ENCODE measurements at regions not wholly inside any gene's neighbourhood (a gene's known extent, or its start where the extent isn't known, plus 50 kb on each side); places are given as distances from the start of the nearest gene placed in this dataset.

DNA sequence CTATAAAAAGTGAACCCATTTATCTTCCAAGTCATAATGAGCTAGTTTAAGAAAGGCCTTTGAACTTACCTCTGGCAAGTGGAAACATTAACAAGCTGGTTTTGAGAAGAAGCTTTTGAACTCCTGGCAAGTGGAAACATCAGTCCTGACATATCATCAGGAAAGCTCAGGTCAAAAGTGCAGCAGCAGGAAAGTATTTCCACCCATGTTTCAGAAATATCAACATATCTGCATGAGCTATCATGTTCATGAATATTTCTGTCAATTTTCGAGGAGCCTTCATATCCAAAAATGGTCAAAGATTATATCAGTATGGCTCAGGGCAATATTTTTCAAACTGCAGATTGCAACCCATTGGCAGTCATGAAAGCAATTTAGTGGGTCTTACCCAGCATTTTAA is 133.9 kb downstream of the PLK2 start:
- CTCF ChIA-PET: interaction anchor here (0.9 kb wide), 1 partner anchor 10 kb away, joined by 3 read pairs; no protein-coding TSS in a partner anchor
- H4K20me1 ChIP-seq (ENCODE audit: insufficient read depth): no peaks in the 10 kb centered on the region
- peaks cover 4% of the 10 kb centered on the region for H3F3A ChIP-seq (replicated peaks; ENCODE audit: insufficient read depth)

DNA sequence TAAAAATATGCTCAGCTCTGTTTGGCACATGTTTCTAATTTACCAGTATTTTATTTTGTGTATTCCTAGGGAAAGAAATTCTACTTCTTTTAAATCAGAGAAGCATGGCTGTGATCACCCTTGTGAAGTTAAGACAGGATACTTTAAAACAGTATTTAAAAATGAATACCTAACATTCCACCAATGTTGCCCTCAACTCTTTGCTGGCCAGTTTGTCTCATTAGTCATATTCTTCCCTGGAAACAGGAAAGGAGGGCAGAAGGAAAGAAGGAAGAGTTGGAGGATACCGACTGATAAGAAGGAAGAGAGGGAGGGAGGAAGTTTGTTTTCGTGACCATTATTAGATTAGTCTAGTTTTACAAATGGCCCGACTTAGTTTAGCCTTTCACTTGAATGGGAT is 137.4 kb downstream of the PLK2 start:
- POLR2A ChIA-PET: no interaction called here
- Histone ChIP-seq H3K4me1 (ENCODE audit: control insufficient read depth in 1 of 2, insufficient read depth in 2 of 2, low read depth in 1 of 2, low read length in 1 of 2) (peaks cover 0 to 5% of the 10 kb centered on the region in 2 experiments; a peak in 1 of 4 replicates), H3K4me2 (peak overlapping the region; percentile 14; the same call in 1 of the 2 replicates), H2AFZ (ENCODE audit: low read depth) (no peak overlapping the region), H3K27me3 (ENCODE audit: insufficient read depth) (no peaks in the 10 kb centered on the region), H3K4me3 (ENCODE audit: low read depth in 2 of 2, low read length in 1 of 2) (no peak overlapping the region), H4K20me1 (ENCODE audit: insufficient read depth) (no peaks in the 10 kb centered on the region), H3K9me2 (no peaks in the 10 kb centered on the region), H3K9me3 (no peaks in the 10 kb centered on the region), H3F3A (replicated peaks; ENCODE audit: insufficient read depth) (peaks cover 20% of the 10 kb centered on the region), H3K36me3 (replicated peaks in 1 of 2; ENCODE audit: control insufficient read depth in 1 of 2, insufficient read depth in 2 of 2, low read length in 1 of 2) (no peaks in the 10 kb centered on the region), H3K79me2 (ENCODE audit: insufficient read depth) (no peaks in the 10 kb centered on the region), H3K9ac (no peak overlapping the region), H3K27ac (ENCODE audit: low read depth in 2 of 2, low read length in 1 of 2) (peak overlapping the region; percentile 38 to 81; a peak in 3 of 4 replicates)
- 45% methylated on average over 3 of the region's 3 CpGs for WGBS (ENCODE audit: low lambda C conversion rate)
- CTCF ChIA-PET: interaction anchor here (1.2 kb wide), 1 partner anchor 84 kb away, joined by 3 read pairs; no protein-coding TSS in a partner anchor
- no peak for DNase-seq
- TF ChIP-seq FOXM1 (IDR thresholded peaks at IDR 0.05; ENCODE audit: low read depth): no peak
- TF ChIP-seq, protein P1, sequence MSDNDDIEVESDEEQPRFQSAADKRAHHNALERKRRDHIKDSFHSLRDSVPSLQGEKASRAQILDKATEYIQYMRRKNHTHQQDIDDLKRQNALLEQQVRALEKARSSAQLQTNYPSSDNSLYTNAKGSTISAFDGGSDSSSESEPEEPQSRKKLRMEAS (IDR thresholded peaks at IDR 0.05; ENCODE audit: low read depth): 0 out of 2 replicates have a peak, but pooled peaks have one; percentile 15
- TF ChIP-seq NRF1 (IDR thresholded peaks at IDR 0.05; ENCODE audit: low read depth, low read length): no peak
- TF ChIP-seq RXRA (IDR thresholded peaks at IDR 0.05; ENCODE audit: borderline replicate concordance, low read depth): 0 out of 2 replicates have a peak, but pooled peaks have one; percentile 27
- TF ChIP-seq GATA2 (CRISPR knock-in tag; IDR thresholded peaks at IDR 0.05): no peak
- no peak; the same call in 1 of the 2 replicates for TF ChIP-seq NFIC (IDR thresholded peaks at IDR 0.05; ENCODE audit: borderline replicate concordance)
- TF ChIP-seq GABPA (IDR thresholded peaks at IDR 0.05; ENCODE audit: low read depth): no peak
- peak; percentile 70; the same call in 1 of the 2 replicates for TF ChIP-seq FOSL2 (IDR thresholded peaks at IDR 0.05; ENCODE audit: borderline replicate concordance, low read depth)
- TF ChIP-seq, protein P2, sequence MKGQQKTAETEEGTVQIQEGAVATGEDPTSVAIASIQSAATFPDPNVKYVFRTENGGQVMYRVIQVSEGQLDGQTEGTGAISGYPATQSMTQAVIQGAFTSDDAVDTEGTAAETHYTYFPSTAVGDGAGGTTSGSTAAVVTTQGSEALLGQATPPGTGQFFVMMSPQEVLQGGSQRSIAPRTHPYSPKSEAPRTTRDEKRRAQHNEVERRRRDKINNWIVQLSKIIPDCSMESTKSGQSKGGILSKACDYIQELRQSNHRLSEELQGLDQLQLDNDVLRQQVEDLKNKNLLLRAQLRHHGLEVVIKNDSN (IDR thresholded peaks at IDR 0.05; ENCODE audit: borderline replicate concordance, low read depth): no peak
- no peak for TF ChIP-seq FOXJ3 (CRISPR knock-in tag; IDR thresholded peaks at IDR 0.05)
- TF ChIP-seq TAF1 (IDR thresholded peaks at IDR 0.05; ENCODE audit: borderline replicate concordance, low read depth, low read length): no peak
- TF ChIP-seq SIN3A (IDR thresholded peaks at IDR 0.05; ENCODE audit: borderline replicate concordance, low read depth, low read length): no peak
- TF ChIP-seq, protein P3, sequence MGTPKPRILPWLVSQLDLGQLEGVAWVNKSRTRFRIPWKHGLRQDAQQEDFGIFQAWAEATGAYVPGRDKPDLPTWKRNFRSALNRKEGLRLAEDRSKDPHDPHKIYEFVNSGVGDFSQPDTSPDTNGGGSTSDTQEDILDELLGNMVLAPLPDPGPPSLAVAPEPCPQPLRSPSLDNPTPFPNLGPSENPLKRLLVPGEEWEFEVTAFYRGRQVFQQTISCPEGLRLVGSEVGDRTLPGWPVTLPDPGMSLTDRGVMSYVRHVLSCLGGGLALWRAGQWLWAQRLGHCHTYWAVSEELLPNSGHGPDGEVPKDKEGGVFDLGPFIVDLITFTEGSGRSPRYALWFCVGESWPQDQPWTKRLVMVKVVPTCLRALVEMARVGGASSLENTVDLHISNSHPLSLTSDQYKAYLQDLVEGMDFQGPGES (IDR thresholded peaks at IDR 0.05; ENCODE audit: low read depth, low read length): no peak
- TF ChIP-seq, protein P4, sequence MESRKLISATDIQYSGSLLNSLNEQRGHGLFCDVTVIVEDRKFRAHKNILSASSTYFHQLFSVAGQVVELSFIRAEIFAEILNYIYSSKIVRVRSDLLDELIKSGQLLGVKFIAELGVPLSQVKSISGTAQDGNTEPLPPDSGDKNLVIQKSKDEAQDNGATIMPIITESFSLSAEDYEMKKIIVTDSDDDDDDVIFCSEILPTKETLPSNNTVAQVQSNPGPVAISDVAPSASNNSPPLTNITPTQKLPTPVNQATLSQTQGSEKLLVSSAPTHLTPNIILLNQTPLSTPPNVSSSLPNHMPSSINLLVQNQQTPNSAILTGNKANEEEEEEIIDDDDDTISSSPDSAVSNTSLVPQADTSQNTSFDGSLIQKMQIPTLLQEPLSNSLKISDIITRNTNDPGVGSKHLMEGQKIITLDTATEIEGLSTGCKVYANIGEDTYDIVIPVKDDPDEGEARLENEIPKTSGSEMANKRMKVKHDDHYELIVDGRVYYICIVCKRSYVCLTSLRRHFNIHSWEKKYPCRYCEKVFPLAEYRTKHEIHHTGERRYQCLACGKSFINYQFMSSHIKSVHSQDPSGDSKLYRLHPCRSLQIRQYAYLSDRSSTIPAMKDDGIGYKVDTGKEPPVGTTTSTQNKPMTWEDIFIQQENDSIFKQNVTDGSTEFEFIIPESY (IDR thresholded peaks at IDR 0.05; ENCODE audit: borderline replicate concordance, low read depth): 0 out of 2 replicates have a peak, but pooled peaks have one; percentile 12
- TF ChIP-seq RFX5 (IDR thresholded peaks at IDR 0.05; ENCODE audit: low read length): no peak
- TF ChIP-seq MXI1 (IDR thresholded peaks at IDR 0.05; ENCODE audit: low read depth, low read length): no peak
- TF ChIP-seq, protein P5, sequence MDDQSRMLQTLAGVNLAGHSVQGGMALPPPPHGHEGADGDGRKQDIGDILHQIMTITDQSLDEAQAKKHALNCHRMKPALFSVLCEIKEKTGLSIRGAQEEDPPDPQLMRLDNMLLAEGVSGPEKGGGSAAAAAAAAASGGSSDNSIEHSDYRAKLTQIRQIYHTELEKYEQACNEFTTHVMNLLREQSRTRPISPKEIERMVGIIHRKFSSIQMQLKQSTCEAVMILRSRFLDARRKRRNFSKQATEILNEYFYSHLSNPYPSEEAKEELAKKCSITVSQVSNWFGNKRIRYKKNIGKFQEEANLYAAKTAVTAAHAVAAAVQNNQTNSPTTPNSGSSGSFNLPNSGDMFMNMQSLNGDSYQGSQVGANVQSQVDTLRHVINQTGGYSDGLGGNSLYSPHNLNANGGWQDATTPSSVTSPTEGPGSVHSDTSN (IDR thresholded peaks at IDR 0.05): peak; percentile 46
- no peak for TF ChIP-seq EZH2phosphoT487 (IDR thresholded peaks at IDR 0.05; ENCODE audit: borderline replicate concordance, low read depth)
- TF ChIP-seq CHD2 (IDR thresholded peaks at IDR 0.05; ENCODE audit: low read length, partially characterized antibody): no peak
- no peak for TF ChIP-seq POLR2AphosphoS5 (IDR thresholded peaks at IDR 0.05; ENCODE audit: low read depth, low read length)

More for the DNA sequence above, 133.9 kb downstream of the PLK2 start:
- Histone ChIP-seq H3K9me3 (no peaks in the 10 kb centered on the region), H3K79me2 (ENCODE audit: insufficient read depth) (no peaks in the 10 kb centered on the region), H3K4me3 (ENCODE audit: low read depth in 2 of 2, low read length in 1 of 2) (no peak overlapping the region), H3K4me2 (no peak overlapping the region), H3K27ac (ENCODE audit: low read depth in 2 of 2, low read length in 1 of 2) (no peak overlapping the region), H2AFZ (ENCODE audit: low read depth) (no peak overlapping the region), H3K4me1 (ENCODE audit: control insufficient read depth in 1 of 2, insufficient read depth in 2 of 2, low read depth in 1 of 2, low read length in 1 of 2) (peaks cover 0 to 5% of the 10 kb centered on the region in 2 experiments; a peak in 1 of 4 replicates), H3K9me2 (no peaks in the 10 kb centered on the region), H3K27me3 (ENCODE audit: insufficient read depth) (no peaks in the 10 kb centered on the region), H3K9ac (no peak overlapping the region), H3K36me3 (replicated peaks in 1 of 2; ENCODE audit: control insufficient read depth in 1 of 2, insufficient read depth in 2 of 2, low read length in 1 of 2) (no peaks in the 10 kb centered on the region)
- DNase-seq: peak; percentile 6
- 64% methylated on average over 1 of the region's 1 CpG for WGBS (ENCODE audit: low lambda C conversion rate)
- TF ChIP-seq ELF1 (IDR thresholded peaks at IDR 0.05) (no peak), RCOR1 (IDR thresholded peaks at IDR 0.05; ENCODE audit: low read length) (peak; percentile 59; the same call in 1 of the 2 replicates), GATA2 (CRISPR knock-in tag; IDR thresholded peaks at IDR 0.05) (peak; percentile 59), POLR2AphosphoS5 (IDR thresholded peaks at IDR 0.05; ENCODE audit: low read depth, low read length) (no peak)
- POLR2A ChIA-PET: no interaction called here
